Smooth muscle cell (in vitro differentiated cells): ENCODE measurements at regions not wholly inside any gene's neighbourhood (a gene's known extent, or its start where the extent isn't known, plus 50 kb on each side); places are given as distances from the start of the nearest gene placed in this dataset.

ENCODE experiments used
- DNase-seq: peaks from one replicate; lab custom pipeline; 2025; ENCODE audit not compliant: unreplicated experiment; lab: John Stamatoyannopoulos, UW
- H2AFZ ChIP-seq: fragments of 200-600 bp; sonication (generic); 2 replicates; pipeline ENCODE4 v1.6.0; 2016; ENCODE audit warnings: antibody characterized with exemption, low read depth, mild to moderate bottlenecking
- H3F3A ChIP-seq: fragments of 200-600 bp; sonication (generic); 2 replicates; pipeline ENCODE4 v1.6.0; 2017; ENCODE audit warnings: antibody characterized with exemption, low read depth
- H3K27ac ChIP-seq: fragments of 200-600 bp; sonication (generic); 2 replicates; pipeline ENCODE4 v1.5.1; 2016; ENCODE audit warnings: low read depth, mild to moderate bottlenecking
- H3K27me3 ChIP-seq: fragments of 200-600 bp; sonication (generic); 2 replicates; pipeline ENCODE4 v1.6.1; 2016; ENCODE audit warnings: low read depth, mild to moderate bottlenecking
- H3K36me3 ChIP-seq: fragments of 200-600 bp; sonication (generic); 2 replicates; pipeline ENCODE4 v1.5.1; 2016; ENCODE audit warnings: low read depth
- H3K4me1 ChIP-seq: fragments of 200-600 bp; sonication (generic); 2 replicates; pipeline ENCODE4 v1.5.1; 2016; ENCODE audit warnings: low read depth
- H3K4me2 ChIP-seq: fragments of 200-600 bp; sonication (generic); 2 replicates; pipeline ENCODE4 v1.6.0; 2016; ENCODE audit warnings: mild to moderate bottlenecking
- H3K4me3 ChIP-seq: fragments of 200-600 bp; sonication (generic); 2 replicates; pipeline ENCODE4 v1.5.1; 2016; ENCODE audit warnings: mild to moderate bottlenecking
- H3K79me2 ChIP-seq: fragments of 200-600 bp; sonication (generic); 2 replicates; pipeline ENCODE4 v1.6.0; 2016; ENCODE audit warnings: low read depth, mild to moderate bottlenecking
- H3K9ac ChIP-seq: fragments of 200-600 bp; sonication (generic); 2 replicates; pipeline ENCODE4 v1.6.0; 2016; ENCODE audit warnings: low read depth
- H3K9me3 ChIP-seq: fragments of 200-600 bp; sonication (generic); replicated peaks from 2 replicates; pipeline ENCODE4 v1.5.1; 2016; ENCODE audit warnings: low read depth
- H4K20me1 ChIP-seq: fragments of 200-600 bp; sonication (generic); 2 replicates; pipeline ENCODE4 v1.6.0; 2016; ENCODE audit warnings: low read depth
- CTCF ChIP-seq: fragments of 200-600 bp; sonication (generic); IDR thresholded peaks from 2 replicates; pipeline ENCODE4 v1.5.1; 2017; ENCODE audit warnings: borderline replicate concordance, mild to moderate bottlenecking, antibody characterized with exemption; ENCODE audit not compliant: insufficient read depth, poor library complexity, severe bottlenecking
- WGBS: methylation state at CpG from one replicate; pipeline ENCODE4 v1.1.7; 2016; ENCODE audit warnings: low lambda C conversion rate; 5-methylcytosine and 5-hydroxymethylcytosine counted together

DNA sequence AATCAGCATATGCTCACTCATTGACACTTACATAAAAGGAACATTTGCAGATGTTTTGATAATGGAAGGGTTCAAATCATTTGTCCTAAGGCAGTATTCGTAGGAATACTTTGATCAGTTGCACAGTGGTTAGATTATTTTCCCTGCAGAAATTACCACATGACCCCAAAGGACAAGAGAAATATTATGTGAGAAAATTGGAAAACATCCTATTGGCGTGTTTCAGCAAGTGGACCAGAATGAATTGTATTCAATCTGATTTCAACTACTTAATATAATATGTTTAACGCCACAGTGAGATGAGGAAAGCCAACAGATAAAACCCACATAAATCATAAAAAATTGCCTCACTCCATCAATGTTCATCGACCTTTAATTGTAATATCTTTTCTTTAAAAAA is 195.0 kb upstream of the MDFIC2 start:
- no peaks in the 10 kb centered on the region for H3K36me3 ChIP-seq
- no peaks in the 10 kb centered on the region for H3K9me3 ChIP-seq
- no peak for DNase-seq
- no peaks in the 10 kb centered on the region for H3K27me3 ChIP-seq
- H3K27ac ChIP-seq: no peak overlapping the region
- H3K4me2 ChIP-seq: no peak overlapping the region
- no peaks in the 10 kb centered on the region for H4K20me1 ChIP-seq
- no peaks in the 10 kb centered on the region for H3K4me1 ChIP-seq
- no peak overlapping the region for H3K4me3 ChIP-seq
- H3K9ac ChIP-seq: no peak overlapping the region
- H3F3A ChIP-seq: no peaks in the 10 kb centered on the region
- WGBS: 90% methylated on average over 4 of the region's 4 CpGs
- H3K79me2 ChIP-seq: no peaks in the 10 kb centered on the region
- TF ChIP-seq CTCF: no peak
- no peak overlapping the region for H2AFZ ChIP-seq

GRCh38 chr3:70506775-70507174 is 194.3 kb upstream of the MDFIC2 start:
- H3K27me3 ChIP-seq: no peaks in the 10 kb centered on the region
- WGBS: 83% methylated on average over 5 of the region's 5 CpGs

DNA sequence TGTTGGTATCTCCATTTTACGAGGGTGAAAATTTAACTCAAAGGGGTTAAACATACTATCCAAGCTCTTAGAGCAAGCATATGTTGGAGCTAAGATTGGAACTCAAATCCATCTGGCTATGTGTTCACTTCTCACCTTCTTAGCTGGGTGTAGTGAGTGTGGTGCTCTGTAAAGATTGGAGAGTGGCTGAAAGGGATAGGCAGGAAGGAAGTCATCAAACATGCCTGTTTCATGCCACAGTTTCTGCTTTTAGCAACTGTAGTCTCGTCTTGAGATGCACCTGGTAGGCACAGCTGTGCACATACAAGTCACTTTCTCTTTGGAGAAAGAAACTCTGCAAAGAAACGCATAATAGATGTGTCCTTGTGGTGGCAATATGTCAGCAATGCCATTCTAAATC is 189.1 kb upstream of the MDFIC2 start:
- H3K27me3 ChIP-seq: peaks cover 8% of the 10 kb centered on the region
- H3K27ac ChIP-seq: no peak overlapping the region
- H3K79me2 ChIP-seq: no peaks in the 10 kb centered on the region
- H4K20me1 ChIP-seq: no peaks in the 10 kb centered on the region
- H3F3A ChIP-seq: no peaks in the 10 kb centered on the region
- H3K36me3 ChIP-seq: no peaks in the 10 kb centered on the region
- no peak for TF ChIP-seq CTCF
- H2AFZ ChIP-seq: no peak overlapping the region
- no peak for DNase-seq
- no peak overlapping the region for H3K4me2 ChIP-seq
- H3K4me3 ChIP-seq: no peak overlapping the region
- H3K4me1 ChIP-seq: no peaks in the 10 kb centered on the region
- no peaks in the 10 kb centered on the region for H3K9me3 ChIP-seq
- H3K9ac ChIP-seq: no peak overlapping the region
- WGBS: 77% methylated on average over 3 of the region's 3 CpGs

More at GRCh38 chr3:70506775-70507174, 194.3 kb upstream of the MDFIC2 start:
- H3F3A ChIP-seq: no peaks in the 10 kb centered on the region
- H3K79me2 ChIP-seq: no peaks in the 10 kb centered on the region
- DNase-seq: no peak
- TF ChIP-seq CTCF: no peak
- no peak overlapping the region for H3K9ac ChIP-seq
- H2AFZ ChIP-seq: no peak overlapping the region
- H3K4me1 ChIP-seq: no peaks in the 10 kb centered on the region
- H3K9me3 ChIP-seq: no peaks in the 10 kb centered on the region
- H3K4me3 ChIP-seq: no peak overlapping the region
- no peak overlapping the region for H3K4me2 ChIP-seq
- H3K27ac ChIP-seq: no peak overlapping the region
- no peaks in the 10 kb centered on the region for H4K20me1 ChIP-seq
- no peaks in the 10 kb centered on the region for H3K36me3 ChIP-seq

DNA sequence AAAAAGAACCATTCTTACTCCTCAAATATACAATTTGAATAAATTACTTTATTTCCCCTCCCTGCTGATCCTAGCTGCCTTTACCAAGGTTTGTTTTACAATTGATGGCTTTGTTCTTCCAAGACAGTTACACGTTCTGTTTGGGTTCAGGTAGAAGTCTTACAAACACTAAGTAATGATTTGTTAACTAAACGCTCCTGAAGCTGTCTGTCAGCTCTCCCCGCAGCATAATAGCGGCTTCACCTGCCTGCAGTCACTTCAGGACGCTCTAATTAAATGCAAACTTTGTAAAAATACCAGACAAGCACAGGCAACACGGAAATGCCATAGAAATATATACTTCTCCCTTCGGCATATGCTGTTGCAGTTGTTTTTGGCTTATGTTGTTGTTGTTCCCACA is 176.4 kb upstream of the MDFIC2 start:
- TF ChIP-seq CTCF: no peak
- Histone ChIP-seq H3K4me2 (no peak overlapping the region), H3F3A (no peaks in the 10 kb centered on the region), H3K27ac (no peak overlapping the region), H3K27me3 (no peaks in the 10 kb centered on the region), H2AFZ (no peak overlapping the region), H3K9me3 (no peaks in the 10 kb centered on the region), H3K4me1 (no peaks in the 10 kb centered on the region), H3K9ac (no peak overlapping the region), H3K79me2 (no peaks in the 10 kb centered on the region), H3K36me3 (no peaks in the 10 kb centered on the region), H3K4me3 (no peak overlapping the region), H4K20me1 (no peaks in the 10 kb centered on the region)
- DNase-seq: no peak
- 28% methylated on average over 7 of the region's 7 CpGs for WGBS
